Keratinocyte (primary cell): ENCODE measurements at regions not wholly inside any gene's neighbourhood (a gene's known extent, or its start where the extent isn't known, plus 50 kb on each side); places are given as distances from the start of the nearest gene placed in this dataset.

Experiments used
- CTCF ChIP-seq, 3 experiments: IDR thresholded peaks in 1 of 3; conservative IDR thresholded peaks in 1 of 3; optimal IDR thresholded peaks in 1 of 3; 2 replicates in 2 of 3; 3 replicates in 1 of 3; pipeline versions ENCODE3 to v1.5.1; 2011; ENCODE audit warnings: low read length in 3 of 3, mild to moderate bottlenecking in 3 of 3, moderate library complexity in 2 of 3, control low read depth in 1 of 3, inconsistent platforms in 1 of 3; ENCODE audit not compliant: insufficient read depth in 2 of 3; ENCODE audit errors: extremely low read depth in 1 of 3
- EZH2 ChIP-seq: IDR thresholded peaks from one replicate; pipeline ENCODE4 v1.6.1; 2012; ENCODE audit warnings: inconsistent platforms, mild to moderate bottlenecking, low read length, moderate library complexity

GRCh38 chr4:107392951-107393350 lies 327.1 kb downstream of the PAPSS1 start:
- no peak for TF ChIP-seq CTCF (optimal IDR thresholded peaks at IDR 0.05 in 1 of 3, IDR thresholded peaks at IDR 0.05 in 1 of 3, conservative IDR thresholded peaks at IDR 0.05 in 1 of 3; ENCODE audit: extremely low read depth in 1 of 3, insufficient read depth in 2 of 3, low read length in 3 of 3)
- no peak for TF ChIP-seq EZH2
